ENCODE measurements at regions not wholly inside any gene's neighbourhood (a gene's known extent, or its start where the extent isn't known, plus 50 kb on each side); places are given as distances from the start of the nearest gene placed in this dataset.

- Mint-ChIP-seq H3K27me3 (ENCODE audit: unreplicated experiment) (no peaks in the 10 kb centered on the region), H3K27ac (ENCODE audit: unreplicated experiment) (no peak overlapping the region), H3K9me3 (ENCODE audit: unreplicated experiment) (no peaks in the 10 kb centered on the region), H3K36me3 (ENCODE audit: unreplicated experiment) (no peaks in the 10 kb centered on the region), H3K4me3 (ENCODE audit: unreplicated experiment) (no peak overlapping the region), H3K4me1 (ENCODE audit: low read depth, unreplicated experiment) (no peaks in the 10 kb centered on the region)
- DNase-seq, result no peak
- TF ChIP-seq CTCF (IDR thresholded peaks at IDR 0.05; ENCODE audit: partially characterized antibody, unreplicated experiment), result no peak
Measured at GRCh38 chr4:121477079-121477478, 96.3 kb upstream of the QRFPR start.

GRCh38 chr4:121472937-121473721 is 92.3 kb upstream of the QRFPR start:
- Mint-ChIP-seq H3K9me3 (ENCODE audit: unreplicated experiment) (no peaks in the 10 kb centered on the region), H3K4me3 (ENCODE audit: unreplicated experiment) (no peak overlapping the region), H3K36me3 (ENCODE audit: unreplicated experiment) (no peaks in the 10 kb centered on the region), H3K27ac (ENCODE audit: unreplicated experiment) (no peak overlapping the region), H3K4me1 (ENCODE audit: low read depth, unreplicated experiment) (no peaks in the 10 kb centered on the region), H3K27me3 (ENCODE audit: unreplicated experiment) (no peaks in the 10 kb centered on the region)
- TF ChIP-seq CTCF (IDR thresholded peaks at IDR 0.05; ENCODE audit: partially characterized antibody, unreplicated experiment), result no peak
- no peak for DNase-seq

- no peak for TF ChIP-seq CTCF (IDR thresholded peaks at IDR 0.05; ENCODE audit: partially characterized antibody, unreplicated experiment)
- Mint-ChIP-seq H3K4me3 (ENCODE audit: unreplicated experiment) (no peak overlapping the region), H3K27ac (ENCODE audit: unreplicated experiment) (no peak overlapping the region), H3K36me3 (ENCODE audit: unreplicated experiment) (peaks cover 5% of the 10 kb centered on the region), H3K9me3 (ENCODE audit: unreplicated experiment) (no peaks in the 10 kb centered on the region), H3K27me3 (ENCODE audit: unreplicated experiment) (no peaks in the 10 kb centered on the region), H3K4me1 (ENCODE audit: low read depth, unreplicated experiment) (no peaks in the 10 kb centered on the region)
- no peak for DNase-seq
Measured at GRCh38 chr4:121464854-121465253, 84.0 kb upstream of the QRFPR start.

- H3K36me3 Mint-ChIP-seq (ENCODE audit: unreplicated experiment), result peaks cover 4% of the 10 kb centered on the region
- no peak overlapping the region for H3K27ac Mint-ChIP-seq (ENCODE audit: unreplicated experiment)
Measured at GRCh38 chr4:121462660-121463261, 81.9 kb upstream of the QRFPR start.

More at GRCh38 chr4:121462660-121463261, 81.9 kb upstream of the QRFPR start:
- H3K27me3 Mint-ChIP-seq (ENCODE audit: unreplicated experiment), result no peaks in the 10 kb centered on the region
- DNase-seq, result no peak
- H3K4me3 Mint-ChIP-seq (ENCODE audit: unreplicated experiment), result no peak overlapping the region
- H3K9me3 Mint-ChIP-seq (ENCODE audit: unreplicated experiment), result no peaks in the 10 kb centered on the region
- no peaks in the 10 kb centered on the region for H3K4me1 Mint-ChIP-seq (ENCODE audit: low read depth, unreplicated experiment)
- peak; percentile 74 for TF ChIP-seq CTCF (IDR thresholded peaks at IDR 0.05; ENCODE audit: partially characterized antibody, unreplicated experiment)

Measured in glutamatergic neuron (in vitro differentiated cells).